ENCODE measurements at regions not wholly inside any gene's neighbourhood (a gene's known extent, or its start where the extent isn't known, plus 50 kb on each side); places are given as distances from the start of the nearest gene placed in this dataset.

GRCh38 chr2:136422512-136422911 lies 304.6 kb upstream of the CXCR4 start:
- no peak for TF ChIP-seq CTCF (conservative IDR thresholded peaks at IDR 0.05; ENCODE audit: low read length)
- TF ChIP-seq EZH2phosphoT487 (IDR thresholded peaks at IDR 0.05; ENCODE audit: borderline replicate concordance, low read depth, low read length): no peak
